GM19351 (cell line): ENCODE measurements at regions not wholly inside any gene's neighbourhood (a gene's known extent, or its start where the extent isn't known, plus 50 kb on each side); places are given as distances from the start of the nearest gene placed in this dataset.
"Not testable (repeated sequence)": the region's sequence is repeated elsewhere in the genome, so short reads cannot be mapped to it uniquely, and the experiment has no call there.

Source experiments
- ATAC-seq: cut with Tn5 transposase; IDR thresholded peaks from one replicate; pipeline ENCODE4 v1.9.1; 2021; ENCODE audit warnings: mild to moderate bottlenecking, moderate library complexity; ENCODE audit not compliant: unreplicated experiment

DNA sequence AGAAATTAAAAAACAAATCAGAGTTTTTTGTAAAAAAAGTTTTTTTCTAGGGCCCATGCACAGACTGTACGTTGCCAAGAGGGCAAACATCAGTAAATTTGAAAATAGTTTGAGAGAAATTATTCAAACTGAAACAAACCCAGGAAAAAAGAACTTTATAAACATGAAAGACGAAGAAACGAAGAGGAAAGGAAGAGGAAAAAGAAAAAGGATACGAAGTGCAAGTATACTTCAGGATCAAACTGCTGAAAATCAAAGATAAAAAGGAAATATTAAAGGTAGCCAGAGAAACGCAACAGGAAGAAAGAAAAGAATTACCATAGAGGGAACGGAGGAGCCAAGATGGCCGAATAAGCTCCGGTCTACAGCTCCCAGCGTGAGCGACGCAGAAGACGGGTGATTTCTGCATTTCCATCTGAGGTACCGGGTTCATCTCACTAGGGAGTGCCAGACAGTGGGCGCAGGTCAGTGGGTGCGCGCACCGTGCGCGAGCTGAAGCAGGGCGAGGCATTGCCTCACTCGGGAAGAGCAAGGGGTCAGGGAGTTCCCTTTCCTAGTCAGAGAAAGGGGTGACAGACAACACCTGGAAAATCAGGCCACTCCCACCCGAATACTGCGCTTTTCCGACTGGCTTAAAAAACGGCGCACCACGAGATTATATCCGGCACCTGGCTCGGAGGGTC is 94.4 kb upstream of the GAS1 start:
- not testable (repeated sequence) for ATAC-seq

DNA sequence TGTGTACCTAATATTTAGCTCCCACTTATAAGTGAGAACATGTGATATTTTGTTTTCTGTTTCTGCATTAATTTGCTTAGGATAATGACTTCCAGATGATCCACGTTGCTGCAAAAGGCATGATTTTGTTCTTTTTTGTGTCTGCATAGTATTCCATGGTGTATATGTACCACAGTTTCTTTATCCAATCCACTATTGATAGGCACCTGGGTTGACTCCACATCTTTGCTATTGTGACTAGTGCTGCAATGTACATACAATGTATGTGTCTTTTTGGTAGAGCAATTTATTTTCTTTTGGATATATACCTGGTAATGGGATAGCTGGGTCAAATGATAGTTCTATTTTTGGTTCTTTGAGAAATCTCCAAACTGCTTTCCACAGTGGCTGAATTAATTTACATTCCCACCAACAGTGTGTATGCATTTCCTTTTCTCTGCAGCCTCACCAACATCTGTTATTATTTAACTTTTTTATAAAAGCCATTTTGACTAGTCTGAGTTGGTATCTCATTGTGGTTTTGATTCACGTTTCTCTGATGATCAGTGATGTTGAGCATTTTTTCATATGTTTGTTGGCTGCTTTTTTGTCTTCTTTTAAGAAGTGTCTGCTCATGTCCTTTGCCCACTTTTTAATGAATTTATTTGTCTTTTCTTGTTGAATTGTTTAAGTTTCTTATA is 102.8 kb upstream of the GAS1 start:
- ATAC-seq: not testable (repeated sequence)

DNA sequence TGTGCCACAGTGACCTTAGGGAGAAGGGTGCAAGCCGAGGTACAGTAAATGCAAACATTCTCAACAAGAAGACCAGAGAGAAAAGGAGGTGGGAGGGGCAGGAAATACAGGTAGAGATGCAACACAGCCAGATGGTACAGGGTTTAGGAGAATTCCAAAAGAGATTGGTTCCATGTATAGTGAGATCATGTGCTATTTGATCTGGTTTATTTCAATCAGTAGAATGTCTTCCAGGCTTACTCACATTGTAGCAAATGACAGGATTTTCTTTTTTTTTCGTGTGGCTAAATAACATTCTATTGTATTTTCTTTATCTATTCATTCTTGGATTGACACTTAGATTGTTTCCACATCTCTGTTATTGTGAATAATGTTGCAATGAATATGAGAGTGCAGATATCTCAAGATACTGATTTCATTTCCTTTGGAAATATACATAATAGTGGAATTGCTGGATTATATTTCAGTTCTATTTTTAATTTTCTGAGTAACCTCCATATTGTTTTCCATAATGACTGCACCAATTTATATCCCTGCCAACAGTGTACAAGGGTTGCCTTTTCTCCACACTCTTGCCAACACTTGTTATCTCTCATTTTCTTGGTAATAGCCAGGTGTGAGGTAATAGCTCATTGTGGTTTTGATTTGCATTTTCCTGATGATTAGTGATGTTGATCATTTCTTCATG is 107.8 kb upstream of the GAS1 start:
- ATAC-seq: no peak

DNA sequence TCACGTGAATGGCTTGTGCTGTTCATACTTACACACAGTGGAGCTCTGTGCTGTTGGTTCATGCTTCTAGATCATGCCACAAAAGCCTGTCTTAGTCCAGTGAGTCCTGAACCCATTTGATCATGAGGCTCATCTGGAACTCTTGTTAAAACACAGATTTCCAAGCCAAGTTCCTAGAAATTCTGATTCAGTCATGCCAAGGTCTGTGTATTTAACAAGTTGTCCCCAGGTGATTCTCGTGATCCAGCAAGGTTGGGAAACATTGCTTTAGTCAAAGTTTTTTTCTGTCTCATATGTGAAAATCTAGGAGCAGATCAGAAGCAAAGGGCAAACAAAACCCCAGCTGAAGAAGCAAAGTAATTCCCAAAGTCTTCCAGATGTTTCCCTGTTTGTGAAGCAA is 112.5 kb upstream of the GAS1 start:
- no peak for ATAC-seq

DNA sequence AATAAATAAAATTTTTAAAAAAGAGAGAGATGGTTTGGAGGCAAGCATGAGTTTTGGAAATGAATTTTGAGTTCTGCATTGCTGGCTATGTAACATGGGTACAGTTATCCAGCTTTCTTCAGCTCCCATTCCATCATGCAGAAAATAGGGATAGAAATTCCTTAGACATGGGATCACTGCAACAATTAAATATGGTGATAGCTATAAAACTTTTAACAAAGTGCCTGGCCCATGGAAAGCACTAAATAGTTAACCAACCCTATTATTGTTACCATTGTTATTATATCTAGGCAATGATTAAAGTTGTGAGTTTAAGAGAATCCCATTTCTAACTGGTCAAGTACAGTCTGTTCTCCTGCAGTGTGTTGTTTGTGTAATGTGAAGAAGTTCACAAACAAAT is 115.4 kb upstream of the GAS1 start:
- ATAC-seq: no peak

DNA sequence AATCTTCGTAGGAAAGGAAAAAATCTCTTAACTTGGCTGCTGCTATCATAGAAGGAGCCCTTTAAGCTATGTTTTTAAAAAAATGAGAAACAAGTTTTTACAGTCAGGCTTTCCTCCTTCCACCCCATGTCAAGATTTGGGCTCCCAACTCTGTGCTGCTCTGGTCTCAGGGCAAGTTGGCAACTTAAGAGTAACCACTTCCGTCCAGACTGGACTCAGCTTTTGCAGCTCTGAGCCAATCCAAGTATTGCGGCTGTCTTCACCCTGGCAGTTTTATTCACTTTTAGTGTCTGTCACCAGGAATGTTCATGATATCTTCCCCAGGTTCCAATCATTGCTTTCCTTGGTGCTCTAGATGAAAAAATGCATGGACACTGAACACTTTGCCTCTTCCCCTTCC is 115.9 kb upstream of the GAS1 start:
- ATAC-seq: no peak

DNA sequence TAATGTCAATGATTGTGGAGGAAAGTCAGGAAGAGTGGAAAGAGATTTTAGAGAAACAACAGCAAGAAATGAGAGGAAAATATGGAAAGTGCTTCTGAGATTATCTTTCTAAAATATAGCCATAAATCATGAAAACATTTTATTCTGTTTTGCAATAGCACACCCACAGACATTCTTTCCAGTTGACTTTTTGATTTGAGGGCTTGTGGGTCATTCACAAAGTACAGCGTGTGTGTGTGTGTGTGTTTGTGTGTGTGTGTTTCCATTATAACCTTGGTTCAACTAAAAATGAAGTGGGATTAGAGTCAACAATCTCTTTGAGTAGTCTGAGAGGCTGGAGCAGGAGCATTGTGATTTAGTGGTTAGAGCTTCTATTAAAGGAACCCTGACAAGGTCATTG is 116.6 kb upstream of the GAS1 start:
- no peak for ATAC-seq

DNA sequence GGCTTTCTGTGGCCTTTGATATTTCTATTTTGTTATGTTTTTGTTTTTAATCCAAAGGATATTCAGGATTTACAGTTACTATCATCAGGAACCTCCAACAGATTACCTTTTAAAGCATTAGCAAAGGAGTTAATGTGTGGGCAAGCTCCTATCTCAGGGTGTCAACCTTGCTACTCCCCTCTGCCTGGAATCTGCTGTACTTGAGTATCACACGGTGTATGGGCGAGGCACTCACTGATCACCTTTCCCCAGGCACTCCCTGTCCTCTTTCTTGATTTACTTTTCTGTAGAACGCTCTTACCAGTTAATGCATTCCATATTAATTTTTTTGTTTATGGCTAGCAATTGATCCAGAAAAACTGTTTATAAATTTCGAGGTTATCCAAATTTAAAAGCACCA is 117.0 kb upstream of the GAS1 start:
- ATAC-seq: no peak

DNA sequence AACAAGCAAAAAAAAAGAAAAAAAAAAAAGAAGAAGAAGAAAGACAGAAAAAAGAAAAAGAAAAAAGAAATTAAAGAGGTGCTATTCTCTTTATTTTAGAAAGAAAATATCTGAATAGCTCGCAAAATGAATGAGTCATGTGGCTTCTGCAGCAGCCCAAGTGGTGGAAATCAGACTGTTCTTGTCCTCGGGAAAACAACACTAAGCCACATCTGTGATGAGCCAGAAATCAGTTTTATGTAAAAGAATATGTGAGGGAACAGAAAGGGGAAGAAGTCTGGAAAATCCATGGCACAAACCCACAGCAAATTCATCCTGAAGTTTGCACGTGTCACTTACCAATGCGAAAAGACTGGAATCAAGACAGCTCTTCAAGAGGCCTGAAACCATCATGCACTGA is 118.7 kb upstream of the GAS1 start:
- ATAC-seq: no peak

DNA sequence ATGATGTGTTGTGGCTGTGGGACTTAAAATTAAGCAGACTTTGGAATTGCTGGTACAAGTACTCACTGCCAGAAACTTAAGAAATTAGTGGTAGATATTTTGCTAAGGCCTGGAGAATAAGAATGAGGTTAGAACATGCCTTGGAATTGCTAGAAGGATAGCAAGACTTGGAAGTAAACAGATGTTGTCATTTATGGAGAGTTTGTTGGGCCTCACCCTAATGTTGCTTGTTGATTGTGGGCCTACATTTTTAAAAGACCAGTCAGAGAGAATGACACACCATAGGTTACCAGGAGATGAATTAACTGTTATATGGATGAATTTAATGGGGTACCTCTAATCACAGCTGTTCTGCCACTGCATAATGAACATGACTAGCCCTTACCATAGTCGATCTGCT is 120.1 kb upstream of the GAS1 start:
- no peak for ATAC-seq

DNA sequence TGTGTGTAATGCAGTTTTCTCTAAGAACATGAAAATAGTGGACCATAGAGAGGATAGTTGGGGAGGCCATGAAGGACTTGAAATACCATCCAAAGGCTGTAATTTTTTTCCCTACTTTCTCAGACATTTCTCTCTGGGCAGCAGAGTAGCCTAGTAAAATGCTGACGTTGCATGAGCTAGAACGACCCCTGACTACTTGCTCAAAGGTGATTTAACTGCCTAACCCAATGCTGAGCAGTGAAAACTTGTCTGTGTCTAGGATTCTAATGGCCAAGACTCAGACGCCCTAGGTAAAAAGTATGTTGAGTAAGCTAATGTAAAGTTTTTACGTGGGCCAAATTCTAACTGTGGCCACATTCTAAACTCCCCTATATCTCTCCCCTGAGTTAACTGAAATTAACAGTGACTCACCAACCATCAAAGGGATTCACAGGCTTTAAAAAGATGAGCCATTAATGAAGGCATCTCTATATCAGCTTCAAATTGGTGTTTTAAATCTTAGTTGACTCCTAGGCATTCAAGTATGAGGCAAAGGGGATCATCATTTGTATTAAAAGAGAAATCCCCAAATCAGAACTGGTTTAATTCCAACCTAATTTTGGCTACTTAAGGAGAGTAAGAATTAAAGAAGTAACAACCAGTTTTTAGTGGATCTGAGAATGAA is 121.0 kb upstream of the GAS1 start:
- no peak for ATAC-seq

DNA sequence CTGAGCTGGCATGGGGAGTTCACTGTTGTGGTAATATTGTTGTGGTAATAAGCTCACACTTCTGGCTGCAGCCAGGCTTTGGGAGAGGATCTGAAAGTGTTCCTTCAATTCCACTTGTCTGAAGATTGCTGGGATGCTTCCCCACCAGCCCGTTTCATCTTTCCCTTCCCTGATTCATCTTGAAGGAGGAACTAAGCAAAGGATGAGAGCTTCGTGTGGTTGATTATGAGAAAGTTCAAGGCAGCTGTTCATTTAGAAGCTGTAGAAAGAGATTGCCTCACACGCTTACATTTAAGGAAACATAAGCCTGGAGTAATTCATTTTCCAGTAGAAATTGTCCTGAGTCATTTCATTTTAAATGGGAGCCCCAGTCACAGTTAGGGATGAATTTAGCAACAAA is 122.4 kb upstream of the GAS1 start:
- ATAC-seq: no peak

DNA sequence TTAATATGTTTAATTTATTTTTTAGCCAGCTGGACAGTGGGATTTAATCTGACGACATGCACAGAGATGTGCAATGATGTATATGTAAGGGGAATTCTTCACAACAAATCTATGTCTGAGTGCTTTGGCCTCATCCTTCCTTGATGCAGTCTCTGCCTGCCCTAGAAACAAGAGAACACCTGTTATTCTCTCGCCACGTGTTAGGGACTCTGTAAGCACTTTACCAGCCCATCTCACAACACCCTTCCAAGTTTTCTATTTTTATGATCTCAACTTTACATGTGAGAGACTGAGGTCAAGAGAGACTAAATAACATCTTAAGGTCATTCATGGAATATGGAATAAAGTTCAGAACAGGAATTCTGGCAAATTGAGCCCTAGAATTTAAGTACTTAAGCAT is 123.0 kb upstream of the GAS1 start:
- ATAC-seq: no peak

DNA sequence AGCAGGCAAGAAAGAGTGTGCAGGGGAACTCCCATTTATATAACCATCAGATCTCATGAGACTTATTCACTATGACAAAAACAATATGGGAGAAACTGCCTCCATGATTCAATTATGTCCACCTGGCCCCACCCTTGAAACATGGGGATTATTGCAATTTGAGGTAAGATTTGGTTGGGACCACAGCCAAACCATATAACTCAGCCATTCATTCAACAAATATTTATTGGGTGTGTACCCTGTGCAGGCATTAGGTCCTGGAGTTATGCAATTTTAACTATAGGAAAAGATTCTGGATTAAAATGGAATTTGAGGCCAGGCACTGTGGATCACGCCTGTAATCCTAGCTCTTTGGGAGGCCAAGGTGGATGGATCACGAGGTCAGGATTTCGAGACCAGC is 124.2 kb upstream of the GAS1 start:
- ATAC-seq: no peak

DNA sequence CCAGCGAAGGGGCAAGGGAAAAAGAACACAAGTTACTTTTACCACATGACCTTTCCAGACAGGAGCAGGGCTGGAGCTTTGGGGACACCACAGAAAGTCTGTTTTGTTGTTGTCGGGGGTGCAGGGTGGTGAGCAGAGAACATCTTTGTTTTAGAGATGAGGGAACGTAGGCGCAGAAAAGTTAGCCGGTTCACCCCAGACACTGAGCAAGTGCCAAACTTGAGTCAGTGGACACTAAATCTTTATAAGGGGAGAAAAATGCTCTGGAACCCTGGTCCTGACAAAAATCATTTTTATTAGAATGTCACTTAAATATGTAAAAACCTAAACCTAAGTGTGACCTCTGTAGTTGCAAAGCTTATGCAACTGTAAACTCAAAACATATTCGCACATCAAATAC is 126.4 kb upstream of the GAS1 start:
- no peak for ATAC-seq

DNA sequence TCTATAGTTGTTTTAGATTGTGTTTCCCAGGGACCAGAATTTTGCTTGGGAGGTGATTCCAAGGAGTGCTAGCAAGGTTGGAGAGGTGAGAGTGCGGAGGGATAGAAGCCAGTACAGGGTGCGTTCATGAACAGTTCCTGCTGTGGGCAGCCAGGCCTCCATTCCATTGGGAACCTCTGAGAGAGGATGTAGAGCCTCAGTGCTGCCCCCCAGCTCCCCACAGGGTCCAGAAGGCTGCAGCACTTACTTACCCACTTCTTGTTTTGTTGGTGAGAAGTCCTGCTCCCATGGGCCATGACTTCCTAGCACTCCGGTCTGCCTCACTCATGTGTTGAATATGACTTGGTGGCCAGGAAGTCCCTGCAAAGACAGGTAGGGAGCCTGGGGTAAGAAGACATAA is 128.2 kb upstream of the GAS1 start:
- ATAC-seq: no peak

DNA sequence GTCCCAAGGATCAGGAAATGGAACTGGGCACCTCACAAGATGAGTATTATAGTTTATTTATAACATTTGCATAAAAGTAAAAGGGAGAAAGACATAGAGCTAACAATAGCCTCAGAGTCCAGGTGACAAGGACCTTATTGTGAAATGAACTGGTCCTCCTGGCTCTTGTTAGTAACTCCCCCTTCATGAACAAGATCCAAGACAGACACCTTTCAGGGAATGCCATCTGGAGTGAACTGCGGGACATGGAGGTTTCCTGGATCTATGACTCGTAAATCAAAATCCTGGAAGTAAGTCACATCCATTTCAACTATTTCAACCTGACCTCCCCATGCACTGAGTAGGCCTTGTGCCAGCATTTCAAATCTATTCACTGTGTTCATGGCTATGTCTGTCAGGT is 129.5 kb upstream of the GAS1 start:
- no peak for ATAC-seq

DNA sequence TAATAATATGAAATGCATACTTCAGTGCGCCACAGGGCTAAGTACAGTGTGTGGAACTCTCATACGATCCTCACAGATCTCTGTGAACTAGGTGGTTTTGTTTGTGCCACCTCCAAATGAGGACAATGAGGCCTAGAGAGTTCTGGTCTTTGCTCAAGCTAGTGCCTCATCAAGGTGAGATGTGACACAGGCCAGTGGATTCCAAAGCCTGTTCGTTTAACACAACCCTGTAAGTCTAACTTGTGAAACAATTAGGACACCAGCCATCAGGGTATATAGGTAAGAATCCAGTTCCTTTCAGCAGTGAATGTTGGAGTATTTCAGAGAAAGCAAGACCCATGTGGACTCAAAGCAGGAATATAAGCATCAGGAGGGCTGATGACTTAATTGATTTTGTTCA is 130.7 kb upstream of the GAS1 start:
- no peak for ATAC-seq

DNA sequence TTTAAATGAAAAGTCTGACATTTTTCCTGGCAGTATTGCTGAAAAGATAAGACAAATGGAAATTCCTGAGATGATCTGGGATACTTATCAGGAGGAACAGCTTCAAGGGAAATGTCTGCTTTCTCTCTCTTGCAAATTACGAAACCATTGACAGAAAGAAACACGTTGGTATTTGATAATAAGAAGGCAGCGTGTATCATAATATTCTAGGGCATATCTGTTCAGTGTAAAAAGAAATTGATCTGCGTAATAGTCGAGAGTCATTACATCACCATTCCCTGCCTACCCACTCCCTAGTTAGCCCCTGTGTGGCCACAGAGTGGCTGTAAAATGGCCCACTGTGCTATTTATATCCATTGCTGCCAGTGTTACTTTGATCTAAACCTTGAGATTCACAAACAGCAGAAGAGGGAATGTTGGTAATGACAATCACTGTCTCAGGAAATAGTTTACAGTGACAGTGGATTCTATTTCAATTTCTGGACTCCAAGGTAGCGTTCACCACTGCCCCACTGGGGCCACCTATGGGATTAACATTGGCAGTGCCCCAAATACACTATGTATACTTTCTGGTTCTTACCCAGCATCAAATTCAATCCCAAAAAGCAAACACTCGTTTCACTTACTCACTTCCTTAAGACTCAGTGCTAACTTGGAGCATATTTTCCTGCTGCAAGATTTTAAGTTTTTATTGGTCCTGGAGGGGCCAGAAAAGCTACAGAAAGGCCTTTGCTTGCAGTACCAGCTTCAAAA is 133.4 kb upstream of the GAS1 start:
- ATAC-seq: no peak

DNA sequence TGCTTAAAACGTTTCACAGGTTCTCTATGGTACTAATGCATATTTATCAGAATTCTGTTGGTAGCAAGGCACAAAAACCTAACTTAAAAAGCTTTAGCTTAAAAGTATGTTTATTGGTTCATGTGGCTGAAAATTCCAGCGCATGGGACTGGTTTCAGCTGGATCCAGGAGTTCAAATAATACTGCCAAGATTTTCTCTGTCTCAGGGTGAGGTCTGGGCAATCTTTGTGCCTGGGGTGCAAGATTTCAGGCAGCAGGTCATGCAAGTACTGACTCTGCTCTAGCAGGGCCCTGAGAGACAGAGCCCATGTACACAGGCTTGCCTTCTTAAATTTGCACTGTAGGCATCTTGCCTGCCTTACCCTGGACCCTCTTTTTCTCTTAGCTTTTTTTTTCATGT is 134.2 kb upstream of the GAS1 start:
- ATAC-seq: no peak

DNA sequence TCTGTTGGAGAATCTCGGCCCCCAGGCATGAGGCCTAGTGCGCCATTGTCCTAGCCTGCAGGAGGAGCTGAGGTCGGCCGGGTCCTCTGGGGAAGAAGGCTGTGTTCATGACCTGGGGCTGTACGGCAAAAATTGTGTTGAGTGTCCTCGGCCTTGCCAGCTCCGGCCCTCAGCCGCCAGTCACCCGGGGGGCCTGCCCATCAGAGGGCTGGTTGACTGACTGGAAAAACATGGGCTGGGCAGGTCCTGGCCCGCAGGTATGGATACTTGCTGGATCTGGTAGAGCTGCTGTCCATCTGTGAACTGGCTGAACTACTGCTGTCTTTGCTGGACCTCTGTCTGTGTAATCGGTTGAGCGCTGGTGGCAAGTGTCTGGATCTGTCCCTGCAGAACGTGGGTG is 136.7 kb upstream of the GAS1 start:
- no peak for ATAC-seq
